D721Med (cell line): ENCODE measurements at regions not wholly inside any gene's neighbourhood (a gene's known extent, or its start where the extent isn't known, plus 50 kb on each side); places are given as distances from the start of the nearest gene placed in this dataset.

ENCODE experiments used
- DNase-seq: peaks from one replicate; pipeline ENCODE4 v3.0.0; 2011; ENCODE audit warnings: low spot score; ENCODE audit not compliant: insufficient read length
- FAIRE-seq: peaks from 2 replicates; lab custom pipeline; 2011; peaks lifted over from hg19 to GRCh38; lab: Jason Lieb, UNC
- TF ChIP-seq, protein P1 (sequence below): IDR thresholded peaks from 2 replicates; pipeline ENCODE4 v1.5.1; 2012; ENCODE audit warnings: mild to moderate bottlenecking, control low read depth; ENCODE audit not compliant: insufficient read depth; ENCODE audit errors: missing control alignments

GRCh38 chr14:86790408-86791364, 1202.3 kb downstream of the GALC start:
- DNase-seq (no peak), FAIRE-seq (no peak)
- TF ChIP-seq, protein P1, sequence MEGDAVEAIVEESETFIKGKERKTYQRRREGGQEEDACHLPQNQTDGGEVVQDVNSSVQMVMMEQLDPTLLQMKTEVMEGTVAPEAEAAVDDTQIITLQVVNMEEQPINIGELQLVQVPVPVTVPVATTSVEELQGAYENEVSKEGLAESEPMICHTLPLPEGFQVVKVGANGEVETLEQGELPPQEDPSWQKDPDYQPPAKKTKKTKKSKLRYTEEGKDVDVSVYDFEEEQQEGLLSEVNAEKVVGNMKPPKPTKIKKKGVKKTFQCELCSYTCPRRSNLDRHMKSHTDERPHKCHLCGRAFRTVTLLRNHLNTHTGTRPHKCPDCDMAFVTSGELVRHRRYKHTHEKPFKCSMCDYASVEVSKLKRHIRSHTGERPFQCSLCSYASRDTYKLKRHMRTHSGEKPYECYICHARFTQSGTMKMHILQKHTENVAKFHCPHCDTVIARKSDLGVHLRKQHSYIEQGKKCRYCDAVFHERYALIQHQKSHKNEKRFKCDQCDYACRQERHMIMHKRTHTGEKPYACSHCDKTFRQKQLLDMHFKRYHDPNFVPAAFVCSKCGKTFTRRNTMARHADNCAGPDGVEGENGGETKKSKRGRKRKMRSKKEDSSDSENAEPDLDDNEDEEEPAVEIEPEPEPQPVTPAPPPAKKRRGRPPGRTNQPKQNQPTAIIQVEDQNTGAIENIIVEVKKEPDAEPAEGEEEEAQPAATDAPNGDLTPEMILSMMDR = no peak

- FAIRE-seq = no peak
- TF ChIP-seq, protein P1 = no peak
- DNase-seq = no peak
Measured at GRCh38 chr14:86788224-86788623, 1204.8 kb downstream of the GALC start.

DNA sequence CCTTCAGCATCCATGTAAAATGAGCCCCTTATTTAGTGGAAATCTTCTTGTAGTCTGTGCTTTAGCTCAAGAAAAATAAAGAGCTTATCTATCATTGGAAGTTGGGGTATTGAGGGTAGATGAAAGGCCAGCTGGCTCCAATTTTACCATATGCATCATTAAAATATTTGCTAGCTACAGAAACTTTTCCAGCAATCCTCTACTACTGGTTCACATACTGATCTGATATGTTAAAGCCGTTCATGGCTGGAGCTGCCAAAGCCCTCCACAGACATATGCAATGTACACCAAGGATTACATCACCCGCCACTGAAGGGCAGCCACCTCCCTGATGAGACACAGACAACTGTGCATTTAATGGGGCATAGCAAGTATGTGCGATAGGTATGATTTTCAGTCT, 1205.3 kb downstream of the GALC start:
- no peak for DNase-seq
- FAIRE-seq = no peak

GRCh38 chr14:86782092-86782580, 1210.8 kb downstream of the GALC start:
- no peak for FAIRE-seq
- TF ChIP-seq, protein P1 = no peak
- no peak for DNase-seq

More for the DNA sequence above, 1205.3 kb downstream of the GALC start:
- TF ChIP-seq, protein P1 = no peak

- TF ChIP-seq, protein P1 = no peak
- FAIRE-seq (no peak), DNase-seq (no peak)
Measured at GRCh38 chr14:86780876-86781510, 1212.0 kb downstream of the GALC start.

DNA sequence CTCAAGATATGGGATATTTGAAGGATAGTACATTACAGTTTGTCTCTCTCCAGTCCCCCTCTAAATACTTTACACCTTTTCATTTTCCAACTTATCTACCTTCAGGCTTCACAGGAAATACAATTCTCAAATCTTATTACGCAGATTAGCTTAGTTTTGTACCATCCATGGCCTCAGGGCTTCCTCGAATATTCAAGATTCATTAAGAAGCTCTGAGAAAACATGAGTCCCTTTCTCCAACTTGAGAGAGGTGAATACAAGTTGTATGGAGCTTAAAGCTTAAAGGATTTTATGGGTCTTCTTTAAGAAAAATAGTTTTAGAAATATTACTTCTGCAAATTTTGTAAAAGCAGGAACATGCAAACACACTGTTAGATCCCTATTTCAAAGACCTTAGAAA, 1212.5 kb downstream of the GALC start:
- DNase-seq (no peak), FAIRE-seq (no peak)
- TF ChIP-seq, protein P1 = no peak
